ENCODE measurements at regions not wholly inside any gene's neighbourhood (a gene's known extent, or its start where the extent isn't known, plus 50 kb on each side); places are given as distances from the start of the nearest gene placed in this dataset.
"Not testable (repeated sequence)": the region's sequence is repeated elsewhere in the genome, so short reads cannot be mapped to it uniquely, and the experiment has no call there.

DNA sequence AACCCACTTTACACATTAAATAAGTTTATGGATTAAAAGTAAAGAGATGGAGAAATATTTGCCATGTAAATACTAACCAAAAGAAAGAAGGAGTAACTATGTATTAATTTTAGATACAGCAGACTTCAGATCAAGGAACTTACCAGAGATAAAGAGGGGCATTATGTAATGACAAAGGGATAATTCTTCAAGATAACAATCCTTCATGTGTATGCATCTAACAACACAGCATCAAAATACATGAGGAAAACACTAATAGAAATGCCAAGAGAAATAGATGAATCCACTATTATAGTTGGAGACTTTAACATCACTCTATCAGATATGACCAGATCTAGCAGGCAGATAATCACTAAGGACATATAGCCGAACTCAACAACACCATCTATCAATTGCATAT, 149.8 kb upstream of the ANKRD55 start:
- DNase-seq (ENCODE audit: low spot score) = no peak

GRCh38 chr5:56377573-56377972, 144.4 kb upstream of the ANKRD55 start:
- no peak for DNase-seq (ENCODE audit: low spot score)

GRCh38 chr5:56376128-56376527, 143.0 kb upstream of the ANKRD55 start:
- DNase-seq (ENCODE audit: low spot score) = no peak

GRCh38 chr5:56375011-56375410, 141.9 kb upstream of the ANKRD55 start:
- DNase-seq (ENCODE audit: low spot score) = no peak

- DNase-seq (ENCODE audit: low spot score) = not testable (repeated sequence)
These were observed 139.4 kb upstream of the ANKRD55 start for GRCh38 chr5:56372491-56372890.

GRCh38 chr5:56369361-56369811, 136.3 kb upstream of the ANKRD55 start:
- DNase-seq (ENCODE audit: low spot score) = no peak

GRCh38 chr5:56367748-56368147, 134.6 kb upstream of the ANKRD55 start:
- no peak for DNase-seq (ENCODE audit: low spot score)

DNA sequence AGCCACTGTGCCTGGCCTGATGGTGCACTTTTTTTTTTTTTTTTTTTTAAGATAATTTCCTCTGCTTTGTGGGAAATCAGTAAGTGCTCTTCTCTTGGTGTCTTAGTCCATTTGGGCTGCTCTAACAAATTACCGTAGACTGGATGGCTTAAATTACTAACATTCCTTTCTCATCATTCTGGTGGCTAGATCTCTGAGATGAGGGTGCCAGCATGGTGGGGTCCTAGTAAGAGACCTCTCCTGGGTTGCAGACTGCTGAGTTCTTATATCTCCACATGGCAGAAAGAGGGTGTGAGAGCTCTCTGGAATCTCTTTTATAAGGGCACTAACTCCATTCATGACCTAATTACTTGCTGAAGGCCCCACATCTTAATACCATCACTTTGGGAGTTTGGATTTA, 133.9 kb upstream of the ANKRD55 start:
- DNase-seq (ENCODE audit: low spot score) = no peak

GRCh38 chr5:56361398-56361797, 128.3 kb upstream of the ANKRD55 start:
- DNase-seq (ENCODE audit: low spot score) = no peak

GRCh38 chr5:56360816-56361215, 127.7 kb upstream of the ANKRD55 start:
- DNase-seq (ENCODE audit: low spot score) = no peak

GRCh38 chr5:56359809-56360685, 126.9 kb upstream of the ANKRD55 start:
- DNase-seq (ENCODE audit: low spot score) = no peak

DNA sequence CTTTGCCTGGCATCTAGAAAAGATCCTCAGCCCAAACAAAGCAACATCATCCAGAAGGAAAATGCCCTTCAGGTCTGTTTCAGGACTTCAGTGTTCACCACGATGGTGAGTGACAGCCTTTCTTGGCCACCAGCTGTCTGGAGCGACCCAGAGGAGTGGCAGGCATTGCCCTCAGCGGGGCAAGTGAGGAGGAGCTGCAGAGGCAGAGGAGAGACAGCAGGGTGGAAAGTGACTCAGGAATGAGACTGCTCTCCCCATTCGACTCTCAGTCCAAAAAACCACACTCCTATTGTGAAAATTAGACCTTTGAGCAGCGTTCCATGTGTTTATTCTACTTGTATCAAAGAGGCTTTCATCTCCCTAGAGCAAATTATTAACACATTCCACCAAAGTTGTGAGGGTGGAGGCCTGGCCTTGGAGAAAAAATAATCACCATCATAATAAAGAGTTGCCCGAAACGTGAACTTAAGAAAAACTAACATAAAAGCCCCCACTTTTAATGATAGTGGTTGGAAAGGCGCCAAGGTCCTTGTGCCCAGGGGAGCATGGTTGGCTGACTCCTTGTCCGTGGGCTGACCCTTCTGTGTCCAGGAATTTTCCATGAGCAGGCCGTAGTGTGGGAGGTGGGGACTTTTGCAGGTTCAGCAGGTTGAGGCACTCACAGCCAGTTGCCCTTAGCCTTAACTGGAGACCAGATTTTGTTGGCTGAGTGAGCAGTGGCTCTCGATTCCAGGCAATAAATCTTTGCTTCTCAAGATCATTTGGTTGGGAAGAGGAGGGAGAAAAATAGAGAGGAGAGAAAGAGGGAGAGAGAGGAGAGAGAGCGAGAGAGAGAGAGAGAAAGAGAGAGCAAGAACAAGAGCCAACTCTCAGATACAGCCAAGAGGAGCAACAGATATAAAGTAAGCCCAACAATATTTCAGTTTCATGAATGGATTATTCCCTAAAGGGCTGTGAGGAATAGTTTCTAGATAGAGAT, 125.9 kb upstream of the ANKRD55 start:
- DNase-seq (ENCODE audit: low spot score) = no peak

GRCh38 chr5:56358046-56358445, 124.9 kb upstream of the ANKRD55 start:
- DNase-seq (ENCODE audit: low spot score) = no peak

DNA sequence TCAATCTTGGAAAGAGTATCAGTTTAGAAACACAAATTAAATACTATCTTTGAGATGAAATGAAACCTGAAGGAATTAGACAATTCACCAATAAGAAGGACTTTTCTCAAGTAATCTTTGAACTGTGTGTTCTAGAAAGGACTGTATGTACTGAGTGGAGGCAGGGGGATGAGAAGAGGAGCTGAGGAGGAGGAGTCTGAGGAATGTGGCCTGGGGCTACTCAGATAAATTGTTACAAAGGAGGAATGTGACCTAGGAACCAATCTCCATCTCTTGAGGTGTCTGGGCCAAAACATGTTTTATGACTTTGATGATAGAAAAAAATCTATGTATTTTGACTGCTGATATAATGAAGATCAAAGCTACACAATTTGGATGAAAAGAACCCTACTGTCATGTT, 124.3 kb upstream of the ANKRD55 start:
- no peak for DNase-seq (ENCODE audit: low spot score)

DNA sequence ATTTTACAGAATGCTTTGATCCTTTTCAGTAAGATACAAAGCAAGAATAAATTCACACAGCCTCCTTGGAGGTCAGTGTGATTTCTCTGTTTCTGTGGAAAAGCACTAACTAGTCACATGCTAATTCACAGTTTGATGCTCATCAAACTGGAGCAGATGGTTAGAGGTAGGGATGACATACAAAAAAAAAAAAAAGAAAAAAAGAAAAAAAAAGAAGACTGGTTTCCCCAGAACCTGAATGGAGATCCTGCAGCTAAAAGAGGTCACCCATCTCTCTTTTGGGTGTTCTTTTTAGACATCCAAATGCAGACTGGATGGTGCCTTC, 123.7 kb upstream of the ANKRD55 start:
- no peak for DNase-seq (ENCODE audit: low spot score)

- no peak for DNase-seq (ENCODE audit: low spot score)
These were observed 123.1 kb upstream of the ANKRD55 start for GRCh38 chr5:56356121-56356835.

- DNase-seq (ENCODE audit: low spot score) = no peak
These were observed 121.7 kb upstream of the ANKRD55 start for GRCh38 chr5:56354836-56355235.

DNA sequence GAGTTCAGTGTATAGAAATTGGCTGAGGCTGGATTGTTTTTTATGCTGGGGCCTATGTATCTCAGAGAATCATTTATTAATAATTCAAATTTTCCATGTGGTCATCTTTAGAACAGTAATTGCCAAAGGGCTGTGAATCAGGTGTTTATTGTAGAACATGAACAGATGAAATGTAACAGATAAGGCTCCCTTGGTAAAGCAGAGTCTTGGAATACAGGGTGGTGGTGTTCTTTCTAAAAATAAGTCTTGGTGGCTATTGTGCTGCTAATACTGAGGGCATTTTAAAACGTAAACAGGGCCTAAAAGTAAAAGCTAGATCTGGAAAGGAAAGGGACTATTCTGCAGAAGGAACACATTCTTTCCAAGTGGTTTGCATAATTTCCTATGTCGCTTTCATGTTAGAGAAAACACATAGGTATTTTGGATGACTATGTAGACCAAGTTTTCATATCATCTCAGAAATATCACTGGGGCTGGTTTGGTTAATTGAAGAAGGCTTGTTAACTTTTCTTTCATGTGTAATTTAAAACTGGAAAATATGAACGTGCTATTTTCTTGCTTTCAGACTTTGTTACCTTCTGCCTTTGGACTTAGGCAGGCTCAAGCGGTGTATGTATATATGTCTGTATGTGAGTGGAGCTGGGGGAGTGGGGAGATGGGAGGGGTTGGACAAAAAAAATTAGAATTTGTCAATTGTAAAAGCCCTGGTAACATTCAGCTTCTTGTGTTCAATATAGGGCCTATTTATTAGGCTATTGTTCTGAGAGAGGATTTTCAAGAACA, 119.9 kb upstream of the ANKRD55 start:
- no peak for DNase-seq (ENCODE audit: low spot score)

DNA sequence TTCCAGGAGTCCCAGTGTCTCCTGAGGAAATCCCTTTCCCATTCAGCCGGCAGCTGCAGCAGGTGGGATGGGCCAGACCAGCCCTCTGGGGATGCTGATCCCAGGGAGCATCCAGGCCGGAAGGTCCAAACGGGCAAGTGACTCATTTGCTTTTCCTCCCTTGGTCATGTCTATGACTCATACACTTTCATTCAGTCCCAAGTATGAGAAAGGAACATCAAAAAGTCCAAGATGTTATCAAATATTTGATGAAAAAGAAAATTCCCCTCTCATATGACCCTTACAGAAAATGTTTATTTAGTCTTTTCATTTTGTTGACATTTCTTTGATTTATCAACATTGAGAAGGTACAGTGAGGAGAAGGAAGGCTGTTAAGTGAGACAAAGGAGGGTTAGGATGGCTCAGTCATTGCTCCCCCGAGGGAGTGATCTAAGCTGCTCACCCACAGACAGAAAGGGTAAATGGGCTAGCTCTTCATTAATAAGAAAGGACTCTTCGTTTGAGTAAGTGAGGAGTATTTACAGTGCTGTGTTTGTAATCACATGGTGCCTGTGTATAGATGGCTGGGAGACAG, 117.6 kb upstream of the ANKRD55 start:
- DNase-seq (ENCODE audit: low spot score) = no peak

GRCh38 chr5:56350011-56350596, 117.0 kb upstream of the ANKRD55 start:
- no peak for DNase-seq (ENCODE audit: low spot score)

DNA sequence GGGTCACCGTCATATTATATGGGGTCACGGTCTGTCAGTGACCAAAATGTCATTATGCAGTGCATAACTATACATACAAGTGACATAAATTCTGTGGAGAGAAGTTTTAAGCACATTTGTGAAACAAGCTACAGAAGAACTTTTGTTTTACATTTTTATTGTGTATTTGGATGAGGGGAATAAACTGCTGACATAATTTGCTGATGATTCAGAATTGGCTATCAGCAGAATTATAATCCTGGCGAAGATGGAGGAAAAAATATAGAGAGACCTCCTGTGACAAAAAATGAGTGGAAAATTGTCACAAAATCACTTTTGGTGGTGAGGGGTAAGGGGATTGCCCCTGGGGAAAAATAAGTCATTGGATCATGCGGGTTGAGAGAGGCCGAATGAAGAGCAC, 116.3 kb upstream of the ANKRD55 start:
- no peak for DNase-seq (ENCODE audit: low spot score)
